ENCODE measurements at regions not wholly inside any gene's neighbourhood (a gene's known extent, or its start where the extent isn't known, plus 50 kb on each side); places are given as distances from the start of the nearest gene placed in this dataset.

DNA sequence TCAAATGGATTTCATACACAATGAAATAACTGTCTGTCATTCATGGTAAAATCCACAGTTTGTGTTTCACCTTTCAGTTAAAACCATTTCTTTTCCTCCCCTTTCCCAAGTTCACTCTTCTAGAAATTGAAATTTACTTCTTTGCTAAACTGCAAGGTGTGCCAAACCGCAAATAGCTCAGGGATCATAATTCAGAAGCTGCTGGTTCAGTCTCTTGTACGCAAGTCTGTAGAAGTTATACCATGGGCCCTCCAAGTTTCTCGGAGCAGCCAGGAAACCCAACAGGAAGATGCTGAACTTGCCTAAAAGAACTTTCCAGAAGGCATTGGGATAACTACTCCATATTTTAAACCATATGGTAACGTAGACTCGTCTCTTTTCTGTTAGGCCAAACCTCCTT lies 268.9 kb downstream of the FLRT2 start:
- TF ChIP-seq YY1 (IDR thresholded peaks at IDR 0.05) (no peak), JUND (IDR thresholded peaks at IDR 0.05) (no peak), TAF1 (conservative IDR thresholded peaks at IDR 0.05) (no peak), EGR1 (IDR thresholded peaks at IDR 0.05; ENCODE audit: low read depth in 2 of 2) (no peak), RAD21 (IDR thresholded peaks at IDR 0.05) (no peak), NR2F2 (IDR thresholded peaks at IDR 0.05) (no peak)
- TF ChIP-seq, protein P1, sequence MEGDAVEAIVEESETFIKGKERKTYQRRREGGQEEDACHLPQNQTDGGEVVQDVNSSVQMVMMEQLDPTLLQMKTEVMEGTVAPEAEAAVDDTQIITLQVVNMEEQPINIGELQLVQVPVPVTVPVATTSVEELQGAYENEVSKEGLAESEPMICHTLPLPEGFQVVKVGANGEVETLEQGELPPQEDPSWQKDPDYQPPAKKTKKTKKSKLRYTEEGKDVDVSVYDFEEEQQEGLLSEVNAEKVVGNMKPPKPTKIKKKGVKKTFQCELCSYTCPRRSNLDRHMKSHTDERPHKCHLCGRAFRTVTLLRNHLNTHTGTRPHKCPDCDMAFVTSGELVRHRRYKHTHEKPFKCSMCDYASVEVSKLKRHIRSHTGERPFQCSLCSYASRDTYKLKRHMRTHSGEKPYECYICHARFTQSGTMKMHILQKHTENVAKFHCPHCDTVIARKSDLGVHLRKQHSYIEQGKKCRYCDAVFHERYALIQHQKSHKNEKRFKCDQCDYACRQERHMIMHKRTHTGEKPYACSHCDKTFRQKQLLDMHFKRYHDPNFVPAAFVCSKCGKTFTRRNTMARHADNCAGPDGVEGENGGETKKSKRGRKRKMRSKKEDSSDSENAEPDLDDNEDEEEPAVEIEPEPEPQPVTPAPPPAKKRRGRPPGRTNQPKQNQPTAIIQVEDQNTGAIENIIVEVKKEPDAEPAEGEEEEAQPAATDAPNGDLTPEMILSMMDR (IDR thresholded peaks at IDR 0.05; ENCODE audit: low read depth, low read length, missing input control): no peak
- TF ChIP-seq, protein P2, sequence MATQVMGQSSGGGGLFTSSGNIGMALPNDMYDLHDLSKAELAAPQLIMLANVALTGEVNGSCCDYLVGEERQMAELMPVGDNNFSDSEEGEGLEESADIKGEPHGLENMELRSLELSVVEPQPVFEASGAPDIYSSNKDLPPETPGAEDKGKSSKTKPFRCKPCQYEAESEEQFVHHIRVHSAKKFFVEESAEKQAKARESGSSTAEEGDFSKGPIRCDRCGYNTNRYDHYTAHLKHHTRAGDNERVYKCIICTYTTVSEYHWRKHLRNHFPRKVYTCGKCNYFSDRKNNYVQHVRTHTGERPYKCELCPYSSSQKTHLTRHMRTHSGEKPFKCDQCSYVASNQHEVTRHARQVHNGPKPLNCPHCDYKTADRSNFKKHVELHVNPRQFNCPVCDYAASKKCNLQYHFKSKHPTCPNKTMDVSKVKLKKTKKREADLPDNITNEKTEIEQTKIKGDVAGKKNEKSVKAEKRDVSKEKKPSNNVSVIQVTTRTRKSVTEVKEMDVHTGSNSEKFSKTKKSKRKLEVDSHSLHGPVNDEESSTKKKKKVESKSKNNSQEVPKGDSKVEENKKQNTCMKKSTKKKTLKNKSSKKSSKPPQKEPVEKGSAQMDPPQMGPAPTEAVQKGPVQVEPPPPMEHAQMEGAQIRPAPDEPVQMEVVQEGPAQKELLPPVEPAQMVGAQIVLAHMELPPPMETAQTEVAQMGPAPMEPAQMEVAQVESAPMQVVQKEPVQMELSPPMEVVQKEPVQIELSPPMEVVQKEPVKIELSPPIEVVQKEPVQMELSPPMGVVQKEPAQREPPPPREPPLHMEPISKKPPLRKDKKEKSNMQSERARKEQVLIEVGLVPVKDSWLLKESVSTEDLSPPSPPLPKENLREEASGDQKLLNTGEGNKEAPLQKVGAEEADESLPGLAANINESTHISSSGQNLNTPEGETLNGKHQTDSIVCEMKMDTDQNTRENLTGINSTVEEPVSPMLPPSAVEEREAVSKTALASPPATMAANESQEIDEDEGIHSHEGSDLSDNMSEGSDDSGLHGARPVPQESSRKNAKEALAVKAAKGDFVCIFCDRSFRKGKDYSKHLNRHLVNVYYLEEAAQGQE (IDR thresholded peaks at IDR 0.05): no peak
- TF ChIP-seq, protein P3, sequence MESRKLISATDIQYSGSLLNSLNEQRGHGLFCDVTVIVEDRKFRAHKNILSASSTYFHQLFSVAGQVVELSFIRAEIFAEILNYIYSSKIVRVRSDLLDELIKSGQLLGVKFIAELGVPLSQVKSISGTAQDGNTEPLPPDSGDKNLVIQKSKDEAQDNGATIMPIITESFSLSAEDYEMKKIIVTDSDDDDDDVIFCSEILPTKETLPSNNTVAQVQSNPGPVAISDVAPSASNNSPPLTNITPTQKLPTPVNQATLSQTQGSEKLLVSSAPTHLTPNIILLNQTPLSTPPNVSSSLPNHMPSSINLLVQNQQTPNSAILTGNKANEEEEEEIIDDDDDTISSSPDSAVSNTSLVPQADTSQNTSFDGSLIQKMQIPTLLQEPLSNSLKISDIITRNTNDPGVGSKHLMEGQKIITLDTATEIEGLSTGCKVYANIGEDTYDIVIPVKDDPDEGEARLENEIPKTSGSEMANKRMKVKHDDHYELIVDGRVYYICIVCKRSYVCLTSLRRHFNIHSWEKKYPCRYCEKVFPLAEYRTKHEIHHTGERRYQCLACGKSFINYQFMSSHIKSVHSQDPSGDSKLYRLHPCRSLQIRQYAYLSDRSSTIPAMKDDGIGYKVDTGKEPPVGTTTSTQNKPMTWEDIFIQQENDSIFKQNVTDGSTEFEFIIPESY (IDR thresholded peaks at IDR 0.05): no peak
- TF ChIP-seq, protein P4, sequence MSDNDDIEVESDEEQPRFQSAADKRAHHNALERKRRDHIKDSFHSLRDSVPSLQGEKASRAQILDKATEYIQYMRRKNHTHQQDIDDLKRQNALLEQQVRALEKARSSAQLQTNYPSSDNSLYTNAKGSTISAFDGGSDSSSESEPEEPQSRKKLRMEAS (IDR thresholded peaks at IDR 0.05): no peak
